ENCODE measurements at regions not wholly inside any gene's neighbourhood (a gene's known extent, or its start where the extent isn't known, plus 50 kb on each side); places are given as distances from the start of the nearest gene placed in this dataset.

- TF ChIP-seq JUNB (IDR thresholded peaks at IDR 0.05) = no peak
- TF ChIP-seq ATF3 (IDR thresholded peaks at IDR 0.05; ENCODE audit: borderline replicate concordance, extremely low read depth, low read depth, low read length) = no peak
- no peak for TF ChIP-seq SIN3A (IDR thresholded peaks at IDR 0.05; ENCODE audit: low read depth, low read length)
- TF ChIP-seq SMC3 (IDR thresholded peaks at IDR 0.05; ENCODE audit: borderline replicate concordance, low read length) = no peak
- TF ChIP-seq EGR1 (IDR thresholded peaks at IDR 0.05; ENCODE audit: borderline replicate concordance in 1 of 2, low read depth in 2 of 2, low read length in 2 of 2) = no peak
- in situ Hi-C loops (cut with MboI) = loop anchor here (25.0 kb wide), 1 partner anchor 87 kb away; no protein-coding TSS in a partner anchor
- Histone ChIP-seq H3K27me3 (replicated peaks in 1 of 2; ENCODE audit: control insufficient read depth in 2 of 2, insufficient read depth in 2 of 2, low read length in 1 of 2) (no peaks in the 10 kb centered on the region), H2AFZ (ENCODE audit: control insufficient read depth, low read depth, low read length) (no peak overlapping the region), H3K4me1 (ENCODE audit: control insufficient read depth, insufficient read depth, low read length) (no peaks in the 10 kb centered on the region), H3K36me3 (ENCODE audit: control insufficient read depth in 2 of 2, insufficient read depth in 2 of 2, low read length in 1 of 2) (no peaks in the 10 kb centered on the region), H4K20me1 (ENCODE audit: control insufficient read depth, insufficient read depth) (no peaks in the 10 kb centered on the region), H3K79me2 (ENCODE audit: control insufficient read depth, insufficient read depth, low read length) (no peaks in the 10 kb centered on the region), H3K9me3 (replicated peaks; ENCODE audit: control insufficient read depth, insufficient read depth, low read length) (no peaks in the 10 kb centered on the region; the same call in none of the 3 replicates), H3K4me3 (no peak overlapping the region), H3K4me2 (ENCODE audit: control insufficient read depth, insufficient read depth) (no peak overlapping the region), H3K27ac (ENCODE audit: control insufficient read depth, insufficient read depth) (no peak overlapping the region), H3K9ac (ENCODE audit: control insufficient read depth, insufficient read depth, low read length) (no peak overlapping the region)
- DNase-seq (ENCODE audit: low read depth, low spot score) (no peak), ATAC-seq (no peak), FAIRE-seq (no peak)
- RAD21 ChIA-PET (ENCODE audit: unreplicated experiment) = no interaction called here
- no TSS peak for BruUV-seq (replicated peaks)
- SMC1A ChIA-PET (ENCODE audit: uncharacterized antibody, unreplicated experiment) = no interaction called here
- intact Hi-C loops (cut with micrococcal nuclease; ENCODE audit: unreplicated experiment) = no loop called here
- WGBS (ENCODE audit: insufficient coverage, insufficient replicate concordance, low lambda C conversion rate, missing lambda C conversion rate) = 30% methylated on average over 6 of the region's 6 CpGs
- POLR2A ChIA-PET = no interaction called here
- CTCF ChIA-PET = no interaction called here
These were observed 68.1 kb downstream of the UCHL1 start for GRCh38 chr4:41324861-41325260.

GRCh38 chr4:41325901-41326300 is 69.2 kb downstream of the UCHL1 start:
- Histone ChIP-seq H3K4me1 (ENCODE audit: control insufficient read depth, insufficient read depth, low read length) (no peaks in the 10 kb centered on the region), H2AFZ (ENCODE audit: control insufficient read depth, low read depth, low read length) (no peak overlapping the region), H3K9me3 (replicated peaks; ENCODE audit: control insufficient read depth, insufficient read depth, low read length) (no peaks in the 10 kb centered on the region; the same call in 1 of the 3 replicates), H3K27me3 (replicated peaks in 1 of 2; ENCODE audit: control insufficient read depth in 2 of 2, insufficient read depth in 2 of 2, low read length in 1 of 2) (no peaks in the 10 kb centered on the region), H3K4me2 (ENCODE audit: control insufficient read depth, insufficient read depth) (no peak overlapping the region), H3K27ac (ENCODE audit: control insufficient read depth, insufficient read depth) (no peak overlapping the region), H3K36me3 (ENCODE audit: control insufficient read depth in 2 of 2, insufficient read depth in 2 of 2, low read length in 1 of 2) (no peaks in the 10 kb centered on the region), H3K9ac (ENCODE audit: control insufficient read depth, insufficient read depth, low read length) (no peak overlapping the region), H4K20me1 (ENCODE audit: control insufficient read depth, insufficient read depth) (no peaks in the 10 kb centered on the region), H3K79me2 (ENCODE audit: control insufficient read depth, insufficient read depth, low read length) (no peaks in the 10 kb centered on the region), H3K4me3 (no peak overlapping the region)
- intact Hi-C loops (cut with micrococcal nuclease; ENCODE audit: unreplicated experiment) = no loop called here
- DNase-seq (ENCODE audit: low read depth, low spot score) = no peak
- TF ChIP-seq KLF5 (IDR thresholded peaks at IDR 0.05; ENCODE audit: partially characterized antibody) (no peak), MEF2B (IDR thresholded peaks at IDR 0.05; ENCODE audit: partially characterized antibody, poor library complexity, severe bottlenecking) (no peak), RCOR1 (conservative IDR thresholded peaks at IDR 0.05; ENCODE audit: low read depth, low read length) (no peak), BHLHE40 (IDR thresholded peaks at IDR 0.05; ENCODE audit: borderline replicate concordance in 1 of 2, low read depth in 2 of 2, low read length in 1 of 2) (no peak), RAD21 (IDR thresholded peaks at IDR 0.05; ENCODE audit: insufficient read depth, low read depth, low read length) (no peak), STAT1 (conservative IDR thresholded peaks at IDR 0.05) (no peak), BACH1 (IDR thresholded peaks at IDR 0.05; ENCODE audit: borderline replicate concordance) (no peak), NFYA (IDR thresholded peaks at IDR 0.05; ENCODE audit: borderline replicate concordance, low read depth, low read length) (no peak), LARP7 (IDR thresholded peaks at IDR 0.05) (no peak), BCL3 (IDR thresholded peaks at IDR 0.05; ENCODE audit: borderline replicate concordance, insufficient read depth, low read depth, low read length, poor library complexity, severe bottlenecking) (no peak), ATF2 (IDR thresholded peaks at IDR 0.05; ENCODE audit: low read length) (no peak), CEBPB (IDR thresholded peaks at IDR 0.05; ENCODE audit: borderline replicate concordance in 1 of 2, low read depth in 2 of 2, low read length in 2 of 2) (no peak)
- ATAC-seq = no peak
- SMC1A ChIA-PET (ENCODE audit: uncharacterized antibody, unreplicated experiment) = no interaction called here
- in situ Hi-C loops (cut with MboI) = no loop called here
- RAD21 ChIA-PET (ENCODE audit: unreplicated experiment) = no interaction called here
- CTCF ChIA-PET = no interaction called here
- FAIRE-seq = no peak
- POLR2A ChIA-PET = no interaction called here
- BruUV-seq (replicated peaks) = no TSS peak
